PC-3 (cell line): ENCODE measurements at regions not wholly inside any gene's neighbourhood (a gene's known extent, or its start where the extent isn't known, plus 50 kb on each side); places are given as distances from the start of the nearest gene placed in this dataset.

Source experiments
- ATAC-seq: fragments of 200-7000 bp; cut with Tn5 transposase; 2 replicates; pipeline ENCODE4 v1.9.1; 2020; ENCODE audit warnings: mild to moderate bottlenecking, moderate library complexity
- BruUV-seq: library from RNA; stranded (reverse); fragments of 400-500 nt; replicated peaks from 2 replicates; lab custom pipeline; 2021; lab: Mats Ljungman, UMichigan
- CTCF ChIA-PET: fragments of 300-600 bp; sonication (Branson Sonifier 250); formaldehyde crosslinking; loops from one replicate; lab custom pipeline; 2022; ENCODE audit warnings: antibody characterized with exemption; lab: Charles Lee
- POLR2A ChIA-PET: fragments of 300-600 bp; sonication (Branson Sonifier 250); formaldehyde crosslinking; loops from one replicate; lab custom pipeline; 2022; ENCODE audit warnings: antibody characterized with exemption; ENCODE audit not compliant: unreplicated experiment; lab: Charles Lee
- DNase-seq: peaks from one replicate; pipeline ENCODE4 v3.0.0-alpha.2; 2015
- H2AFZ ChIP-seq: fragments of 300-600 bp; sonication (generic); 2 replicates; pipeline ENCODE4 v1.6.0; 2016; ENCODE audit warnings: antibody characterized with exemption, low read length
- H3F3A ChIP-seq: fragments of 300-600 bp; sonication (generic); one replicate; pipeline ENCODE4 v1.6.0; 2017; ENCODE audit warnings: antibody characterized with exemption, low read length, control low read depth, mild to moderate bottlenecking; ENCODE audit not compliant: unreplicated experiment
- H3K27ac ChIP-seq: fragments of 300-600 bp; sonication (generic); 2 replicates; pipeline ENCODE4 v1.5.1; 2016; ENCODE audit warnings: mild to moderate bottlenecking, low read length
- H3K27me3 ChIP-seq: fragments of 300-600 bp; sonication (generic); 2 replicates; pipeline ENCODE4 v1.6.1; 2016; ENCODE audit warnings: low read length, mixed read lengths
- H3K36me3 ChIP-seq: fragments of 300-600 bp; sonication (generic); 2 replicates; pipeline ENCODE4 v1.6.1; 2016; ENCODE audit warnings: low read depth, mixed run types, low read length, mixed read lengths
- H3K4me1 ChIP-seq: fragments of 300-600 bp; sonication (generic); 2 replicates; pipeline ENCODE4 v1.5.1; 2016; ENCODE audit warnings: low read length; ENCODE audit not compliant: insufficient read depth
- H3K4me2 ChIP-seq: fragments of 300-600 bp; sonication (generic); 2 replicates; pipeline ENCODE4 v1.6.0; 2016; ENCODE audit warnings: low read length
- H3K4me3 ChIP-seq: fragments of 300-600 bp; sonication (generic); 2 replicates; pipeline ENCODE4 v1.5.1; 2016; ENCODE audit warnings: mild to moderate bottlenecking, low read length, mixed read lengths
- H3K79me2 ChIP-seq: fragments of 300-600 bp; sonication (generic); 2 replicates; pipeline ENCODE4 v1.6.1; 2017; ENCODE audit warnings: low read length, mixed read lengths
- H3K9ac ChIP-seq: fragments of 300-600 bp; sonication (generic); 2 replicates; pipeline ENCODE4 v1.6.0; 2016; ENCODE audit warnings: mild to moderate bottlenecking, low read length
- H3K9me2 ChIP-seq: fragments of 300-600 bp; sonication (generic); replicated peaks from 2 replicates; pipeline ENCODE4 v1.6.1; 2016; ENCODE audit warnings: mixed run types, low read length, mixed read lengths
- H3K9me3 ChIP-seq: fragments of 300-600 bp; sonication (generic); 2 replicates; pipeline ENCODE4 v1.6.1; 2016; ENCODE audit warnings: low read length, mixed read lengths
- H4K20me1 ChIP-seq: fragments of 300-600 bp; sonication (generic); 2 replicates; pipeline ENCODE4 v1.6.1; 2016; ENCODE audit warnings: low read length, mixed read lengths
- EZH2 ChIP-seq: fragments of 300-600 bp; sonication (generic); IDR thresholded peaks from one replicate; pipeline ENCODE4 v1.6.1; 2017; ENCODE audit warnings: antibody characterized with exemption, mild to moderate bottlenecking, low read length; ENCODE audit not compliant: unreplicated experiment
- EZH2phosphoT487 ChIP-seq: fragments of 300-600 bp; sonication (generic); IDR thresholded peaks from 2 replicates; pipeline ENCODE4 v1.6.1; 2018; ENCODE audit warnings: mild to moderate bottlenecking, antibody characterized with exemption, low read length, borderline replicate concordance
- intact Hi-C: fragments of 100-400 bp; cut with micrococcal nuclease; formaldehyde crosslinking; loops from 2 replicates; pipeline ENCODE4 v1.9.0; 2023
- TF ChIP-seq, protein P1 (sequence below): fragments of 300-600 bp; sonication (generic); conservative IDR thresholded peaks from 2 replicates; pipeline ENCODE4 v1.5.1; 2017; ENCODE audit warnings: antibody characterized with exemption, low read depth, mild to moderate bottlenecking, low read length

DNA sequence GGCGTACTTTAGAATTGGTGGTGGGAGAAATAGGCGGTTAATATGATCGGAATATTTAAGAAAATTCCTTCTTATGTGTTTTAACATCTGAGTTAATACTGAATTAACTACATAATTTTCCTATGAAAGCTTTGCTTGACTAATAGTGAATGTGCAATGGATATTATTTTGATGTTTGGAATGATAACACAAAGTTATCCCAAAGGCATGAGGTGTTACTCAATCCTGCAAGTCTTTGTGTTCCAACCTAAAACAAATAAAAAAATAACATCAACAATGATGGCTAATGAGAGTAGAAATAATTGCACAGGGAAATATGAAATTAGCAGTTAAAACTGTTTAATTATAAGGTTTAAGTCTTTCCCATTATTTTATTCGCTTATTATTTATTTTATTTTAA lies 183.6 kb upstream of the ARSJ start:
- no peaks in the 10 kb centered on the region for H3K36me3 ChIP-seq

DNA sequence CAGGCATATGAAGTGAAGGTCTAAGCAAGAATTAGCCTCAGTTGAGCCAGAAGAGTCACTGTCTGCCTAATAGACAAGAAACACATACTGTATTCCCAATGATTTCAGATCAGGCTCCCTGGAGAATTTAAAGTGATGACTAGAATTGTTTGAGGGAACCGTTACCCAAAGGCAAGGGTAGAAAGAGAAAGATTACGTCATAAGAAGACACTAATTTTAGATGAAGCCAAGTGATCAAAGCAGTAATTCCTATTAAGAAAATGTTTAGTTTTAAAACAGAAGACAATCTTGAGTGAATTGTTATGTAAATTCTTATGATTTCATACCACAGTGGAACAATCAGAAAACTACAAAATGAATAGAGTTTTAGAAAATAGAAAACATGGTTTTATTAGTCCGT lies 194.5 kb upstream of the ARSJ start:
- intact Hi-C loops = no loop called here
- Histone ChIP-seq H3K9me2 (no peaks in the 10 kb centered on the region), H3K4me1 (no peaks in the 10 kb centered on the region), H3K9ac (no peak overlapping the region), H3K9me3 (no peaks in the 10 kb centered on the region), H3K4me2 (no peak overlapping the region), H3K27me3 (no peaks in the 10 kb centered on the region), H3K36me3 (no peaks in the 10 kb centered on the region), H3K79me2 (no peaks in the 10 kb centered on the region), H3F3A (no peaks in the 10 kb centered on the region), H3K4me3 (no peak overlapping the region), H2AFZ (no peak overlapping the region), H4K20me1 (no peaks in the 10 kb centered on the region), H3K27ac (no peak overlapping the region)
- CTCF ChIA-PET = no interaction called here
- TF ChIP-seq, protein P1, sequence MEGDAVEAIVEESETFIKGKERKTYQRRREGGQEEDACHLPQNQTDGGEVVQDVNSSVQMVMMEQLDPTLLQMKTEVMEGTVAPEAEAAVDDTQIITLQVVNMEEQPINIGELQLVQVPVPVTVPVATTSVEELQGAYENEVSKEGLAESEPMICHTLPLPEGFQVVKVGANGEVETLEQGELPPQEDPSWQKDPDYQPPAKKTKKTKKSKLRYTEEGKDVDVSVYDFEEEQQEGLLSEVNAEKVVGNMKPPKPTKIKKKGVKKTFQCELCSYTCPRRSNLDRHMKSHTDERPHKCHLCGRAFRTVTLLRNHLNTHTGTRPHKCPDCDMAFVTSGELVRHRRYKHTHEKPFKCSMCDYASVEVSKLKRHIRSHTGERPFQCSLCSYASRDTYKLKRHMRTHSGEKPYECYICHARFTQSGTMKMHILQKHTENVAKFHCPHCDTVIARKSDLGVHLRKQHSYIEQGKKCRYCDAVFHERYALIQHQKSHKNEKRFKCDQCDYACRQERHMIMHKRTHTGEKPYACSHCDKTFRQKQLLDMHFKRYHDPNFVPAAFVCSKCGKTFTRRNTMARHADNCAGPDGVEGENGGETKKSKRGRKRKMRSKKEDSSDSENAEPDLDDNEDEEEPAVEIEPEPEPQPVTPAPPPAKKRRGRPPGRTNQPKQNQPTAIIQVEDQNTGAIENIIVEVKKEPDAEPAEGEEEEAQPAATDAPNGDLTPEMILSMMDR = no peak
- TF ChIP-seq EZH2phosphoT487 = no peak
- TF ChIP-seq EZH2 = no peak
- POLR2A ChIA-PET = no interaction called here
- DNase-seq (no peak), ATAC-seq (no peak)
- no TSS peak for BruUV-seq

More for the DNA sequence above, 183.6 kb upstream of the ARSJ start:
- no peaks in the 10 kb centered on the region for H3K9me2 ChIP-seq
- no peaks in the 10 kb centered on the region for H3K79me2 ChIP-seq
- DNase-seq = no peak
- H3K27ac ChIP-seq = no peak overlapping the region
- no peak for ATAC-seq
- POLR2A ChIA-PET = no interaction called here
- no peaks in the 10 kb centered on the region for H3K27me3 ChIP-seq
- no peak overlapping the region for H3K4me3 ChIP-seq
- intact Hi-C loops = no loop called here
- TF ChIP-seq, protein P1 = no peak
- no peak for TF ChIP-seq EZH2phosphoT487
- TF ChIP-seq EZH2 = no peak
- no peak overlapping the region for H2AFZ ChIP-seq
- CTCF ChIA-PET = no interaction called here
- H3F3A ChIP-seq = no peaks in the 10 kb centered on the region
- H3K9me3 ChIP-seq = no peaks in the 10 kb centered on the region
- no peaks in the 10 kb centered on the region for H4K20me1 ChIP-seq
- no TSS peak for BruUV-seq
- H3K9ac ChIP-seq = no peak overlapping the region
- no peaks in the 10 kb centered on the region for H3K4me1 ChIP-seq
- H3K4me2 ChIP-seq = no peak overlapping the region

DNA sequence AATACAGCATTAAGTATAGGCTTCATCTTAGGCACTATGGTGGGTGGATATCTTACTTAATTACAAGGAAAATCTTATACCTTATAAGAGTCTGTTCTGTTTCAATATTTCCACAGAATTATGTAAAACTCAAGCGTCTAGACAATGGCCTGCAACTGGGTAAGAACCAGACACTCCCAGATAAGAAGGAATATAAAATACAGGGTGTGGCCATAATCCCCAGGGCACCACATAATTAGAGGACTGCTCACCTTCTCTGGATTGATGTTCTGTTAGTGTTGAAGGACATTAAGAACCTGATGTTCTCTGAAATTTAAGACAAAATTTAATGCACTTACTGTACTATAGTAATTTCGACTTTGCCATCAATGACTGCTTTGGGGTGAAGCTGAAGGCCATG lies 198.2 kb upstream of the ARSJ start:
- Histone ChIP-seq H4K20me1 (no peaks in the 10 kb centered on the region), H3K27ac (no peak overlapping the region), H3K9ac (no peak overlapping the region), H3K9me2 (no peaks in the 10 kb centered on the region), H3K36me3 (no peaks in the 10 kb centered on the region), H3K9me3 (no peaks in the 10 kb centered on the region), H3K27me3 (no peaks in the 10 kb centered on the region), H2AFZ (no peak overlapping the region), H3K79me2 (no peaks in the 10 kb centered on the region), H3K4me1 (0 out of 2 replicates have a peak, but pooled peaks cover 3% of the 10 kb centered on the region), H3F3A (no peaks in the 10 kb centered on the region), H3K4me2 (no peak overlapping the region), H3K4me3 (no peak overlapping the region)
- DNase-seq (no peak), ATAC-seq (no peak)
- no TSS peak for BruUV-seq
- TF ChIP-seq EZH2 (no peak), EZH2phosphoT487 (no peak)
- TF ChIP-seq, protein P1 = no peak
- CTCF ChIA-PET = no interaction called here
- intact Hi-C loops = no loop called here
- POLR2A ChIA-PET = no interaction called here
